ENCODE measurements at regions not wholly inside any gene's neighbourhood (a gene's known extent, or its start where the extent isn't known, plus 50 kb on each side); places are given as distances from the start of the nearest gene placed in this dataset.
A peak's percentile ranks its signal among the peaks of the same experiment; 100 is the strongest.
"Not testable (repeated sequence)": the region's sequence is repeated elsewhere in the genome, so short reads cannot be mapped to it uniquely, and the experiment has no call there.

DNA sequence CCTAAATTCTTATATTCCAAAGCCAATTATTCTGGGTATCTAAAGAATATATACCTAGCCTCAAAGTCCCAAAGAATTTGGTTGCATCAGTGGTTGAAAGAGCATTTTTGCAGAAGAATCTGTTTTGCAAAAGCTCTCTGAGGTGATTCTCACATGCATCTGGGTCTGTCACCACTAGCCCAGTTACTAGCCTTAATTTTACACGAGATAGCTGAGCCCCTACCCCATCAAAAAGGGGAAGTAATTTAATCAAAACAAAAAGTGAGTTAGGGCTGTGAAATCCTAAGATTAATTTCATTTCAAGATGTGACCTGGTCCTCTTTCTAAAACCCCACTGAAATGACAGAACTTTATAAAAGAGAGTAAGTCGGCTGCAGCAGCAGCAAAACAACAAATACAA, 53.7 kb upstream of the ZSCAN2 start:
- peak; percentile 11 for DNase-seq (ENCODE audit: low read depth)
- H3K4me3 ChIP-seq (ENCODE audit: low read depth, low read length) = not testable (repeated sequence)

DNA sequence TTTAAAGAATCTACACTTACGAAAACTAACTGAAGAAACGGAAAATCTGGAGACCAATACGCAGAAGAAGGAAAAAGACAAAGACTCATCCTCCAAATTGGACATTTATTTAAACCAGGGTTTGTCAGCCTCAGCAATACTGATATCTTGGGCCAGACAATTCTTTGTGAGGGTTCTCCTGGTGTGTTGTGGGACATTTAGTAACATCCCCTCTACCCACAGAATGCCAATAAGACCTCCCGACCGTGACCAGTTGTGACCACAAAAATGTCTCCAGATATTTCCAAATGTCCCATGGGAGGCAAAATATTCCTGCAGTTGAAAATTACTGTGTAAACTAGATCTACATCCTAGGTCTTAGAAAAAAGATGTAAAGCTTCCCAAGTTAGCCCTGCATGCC, 50.3 kb upstream of the ZSCAN2 start:
- peak; percentile 8 for DNase-seq (ENCODE audit: low read depth)
- not testable (repeated sequence) for H3K4me3 ChIP-seq (ENCODE audit: low read depth, low read length)

All from NB4 (cell line).